Tibial artery (tissue), 4 donors: ENCODE measurements at regions not wholly inside any gene's neighbourhood (a gene's known extent, or its start where the extent isn't known, plus 50 kb on each side); places are given as distances from the start of the nearest gene placed in this dataset.

Experiments
- DNase-seq, 2 donors: peaks; one replicate each; pipeline ENCODE4 v3.0.0-alpha.2; 2019
- H3K27ac ChIP-seq, 2 donors: fragments of 200-600 bp; sonication (generic) in 1 of 2; 1 replicate in 1 of 2; 2 replicates in 1 of 2; pipeline ENCODE4 v1.5.1; 2018 to 2019; ENCODE audit warnings: mild to moderate bottlenecking in 1 of 2
- H3K27me3 ChIP-seq, 2 donors: fragments of 200-600 bp; sonication (generic) in 1 of 2; one replicate each; pipeline versions ENCODE4 v1.5.1 to v1.6.0; 2016 to 2019
- H3K36me3 ChIP-seq, 3 donors: fragments of 200-600 bp; sonication (generic) in 2 of 3; one replicate each; pipeline ENCODE4 v1.5.1; 2016 to 2019; ENCODE audit warnings: mild to moderate bottlenecking in 2 of 3
- H3K4me1 ChIP-seq, 4 donors: fragments of 200-600 bp; sonication (generic) in 2 of 4; 1 replicate in 3 of 4; 2 replicates in 1 of 4; pipeline ENCODE4 v1.5.1; 2016 to 2019
- H3K4me3 ChIP-seq, 2 donors: fragments of 200-600 bp; sonication (generic) in 1 of 2; 1 replicate in 1 of 2; 2 replicates in 1 of 2; pipeline ENCODE4 v1.5.1; 2018 to 2019; ENCODE audit warnings: mild to moderate bottlenecking in 2 of 2
- H3K9me3 ChIP-seq, 3 donors: fragments of 200-600 bp; sonication (generic) in 1 of 3; one replicate each; pipeline ENCODE4 v1.5.1; 2016 to 2019
- intact Hi-C: fragments of 100-400 bp; cut with DNase I; formaldehyde crosslinking; loops from one replicate; pipeline ENCODE4 v1.15.0; 2023; ENCODE audit warnings: low total_unique reads
- TF ChIP-seq, protein P1 (sequence below), 2 experiments: fragments of 200-600 bp in 1 of 2; fragments of 450-650 bp in 1 of 2; IDR thresholded peaks; one replicate each; pipeline ENCODE4 v1.5.1; 2017 to 2019; ENCODE audit warnings: antibody characterized with exemption in 2 of 2, mild to moderate bottlenecking in 1 of 2, moderate library complexity in 1 of 2

DNA sequence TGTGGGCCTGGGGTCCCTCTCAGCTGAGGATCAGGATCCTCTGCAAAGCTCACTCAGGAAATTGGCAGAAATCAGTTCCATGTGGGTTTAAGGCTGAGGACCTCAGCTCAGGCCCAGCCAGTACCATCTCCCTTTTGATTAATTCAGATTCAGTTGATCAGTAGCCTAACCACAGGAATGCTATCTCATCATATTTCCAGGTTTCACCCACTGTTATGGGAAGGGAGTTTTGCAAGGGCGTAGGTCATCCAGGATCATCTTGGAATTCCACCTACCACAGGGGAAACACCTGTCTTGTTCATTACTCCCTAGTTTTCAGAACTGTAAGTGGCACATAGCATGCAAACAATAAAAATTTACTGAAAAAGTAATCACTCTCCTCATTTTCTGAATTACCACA, 399.5 kb upstream of the CNTN3 start:
- DNase-seq, result no peak
- H3K4me1 ChIP-seq, result no peaks in the 10 kb centered on the region
- H3K27ac ChIP-seq, result no peak overlapping the region
- intact Hi-C loops, result no loop called here
- H3K9me3 ChIP-seq, result no peaks in the 10 kb centered on the region
- H3K4me3 ChIP-seq, result no peak overlapping the region
- H3K27me3 ChIP-seq, result no peaks in the 10 kb centered on the region
- TF ChIP-seq, protein P1, sequence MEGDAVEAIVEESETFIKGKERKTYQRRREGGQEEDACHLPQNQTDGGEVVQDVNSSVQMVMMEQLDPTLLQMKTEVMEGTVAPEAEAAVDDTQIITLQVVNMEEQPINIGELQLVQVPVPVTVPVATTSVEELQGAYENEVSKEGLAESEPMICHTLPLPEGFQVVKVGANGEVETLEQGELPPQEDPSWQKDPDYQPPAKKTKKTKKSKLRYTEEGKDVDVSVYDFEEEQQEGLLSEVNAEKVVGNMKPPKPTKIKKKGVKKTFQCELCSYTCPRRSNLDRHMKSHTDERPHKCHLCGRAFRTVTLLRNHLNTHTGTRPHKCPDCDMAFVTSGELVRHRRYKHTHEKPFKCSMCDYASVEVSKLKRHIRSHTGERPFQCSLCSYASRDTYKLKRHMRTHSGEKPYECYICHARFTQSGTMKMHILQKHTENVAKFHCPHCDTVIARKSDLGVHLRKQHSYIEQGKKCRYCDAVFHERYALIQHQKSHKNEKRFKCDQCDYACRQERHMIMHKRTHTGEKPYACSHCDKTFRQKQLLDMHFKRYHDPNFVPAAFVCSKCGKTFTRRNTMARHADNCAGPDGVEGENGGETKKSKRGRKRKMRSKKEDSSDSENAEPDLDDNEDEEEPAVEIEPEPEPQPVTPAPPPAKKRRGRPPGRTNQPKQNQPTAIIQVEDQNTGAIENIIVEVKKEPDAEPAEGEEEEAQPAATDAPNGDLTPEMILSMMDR (IDR thresholded peaks at IDR 0.05), result no peak
- no peaks in the 10 kb centered on the region for H3K36me3 ChIP-seq

DNA sequence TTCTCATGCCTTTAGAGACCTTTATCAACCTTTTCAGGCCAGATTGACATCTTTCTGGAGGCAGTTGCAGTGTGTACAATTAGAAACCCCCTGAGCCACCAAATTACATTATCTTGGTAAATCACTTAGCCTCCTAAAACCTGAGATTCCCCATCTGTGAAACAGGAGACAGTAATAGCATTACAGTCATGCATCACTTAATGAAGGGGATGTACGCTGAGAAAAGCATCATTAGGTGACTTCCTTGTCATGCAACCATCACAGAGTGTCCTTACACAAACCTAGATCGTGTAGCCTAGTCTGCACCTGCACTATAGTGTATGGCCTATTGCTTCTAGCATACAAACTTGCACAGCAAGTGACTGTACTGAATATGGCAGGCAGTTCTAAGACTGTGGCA, 400.8 kb upstream of the CNTN3 start:
- Histone ChIP-seq H3K4me3 (no peak overlapping the region), H3K27ac (no peak overlapping the region), H3K36me3 (no peaks in the 10 kb centered on the region), H3K9me3 (no peaks in the 10 kb centered on the region), H3K27me3 (no peaks in the 10 kb centered on the region), H3K4me1 (no peaks in the 10 kb centered on the region)
- intact Hi-C loops, result no loop called here
- no peak for DNase-seq
- TF ChIP-seq, protein P1 (IDR thresholded peaks at IDR 0.05), result no peak

DNA sequence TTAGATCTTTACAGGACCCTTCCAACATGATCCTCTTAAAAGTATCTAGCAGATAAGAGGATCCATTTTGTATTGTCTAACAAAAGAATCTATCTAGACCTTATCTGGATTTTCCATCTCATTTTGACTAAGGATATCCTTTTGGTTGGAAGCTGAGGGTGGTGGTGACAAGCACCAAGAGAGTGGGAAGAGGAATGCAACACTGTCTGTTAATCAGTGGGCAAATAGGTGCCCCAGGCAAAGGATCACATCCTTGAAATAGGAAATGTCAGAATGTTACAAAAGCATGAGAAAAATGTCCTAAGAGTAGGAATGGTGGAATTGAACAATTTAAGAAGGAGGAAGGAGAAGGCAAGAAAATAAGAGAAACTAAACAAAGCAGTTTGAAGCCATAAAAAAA, 420.7 kb upstream of the CNTN3 start:
- no peaks in the 10 kb centered on the region for H3K4me1 ChIP-seq
- intact Hi-C loops, result no loop called here

GRCh38 chr3:75042941-75043340, 428.5 kb upstream of the CNTN3 start:
- Histone ChIP-seq H3K4me3 (no peak overlapping the region), H3K9me3 (peaks cover 0 to 10% (median 6%) of the 10 kb centered on the region in 3 donors), H3K27ac (no peak overlapping the region), H3K27me3 (no peaks in the 10 kb centered on the region), H3K36me3 (no peaks in the 10 kb centered on the region), H3K4me1 (no peaks in the 10 kb centered on the region)
- TF ChIP-seq, protein P1 (IDR thresholded peaks at IDR 0.05), result no peak
- intact Hi-C loops, result no loop called here
- no peak for DNase-seq

More for the DNA sequence above, 420.7 kb upstream of the CNTN3 start:
- no peak for DNase-seq
- TF ChIP-seq, protein P1 (IDR thresholded peaks at IDR 0.05), result no peak
- H3K27me3 ChIP-seq, result no peaks in the 10 kb centered on the region
- no peaks in the 10 kb centered on the region for H3K9me3 ChIP-seq
- no peaks in the 10 kb centered on the region for H3K36me3 ChIP-seq
- H3K27ac ChIP-seq, result no peak overlapping the region
- no peak overlapping the region for H3K4me3 ChIP-seq

DNA sequence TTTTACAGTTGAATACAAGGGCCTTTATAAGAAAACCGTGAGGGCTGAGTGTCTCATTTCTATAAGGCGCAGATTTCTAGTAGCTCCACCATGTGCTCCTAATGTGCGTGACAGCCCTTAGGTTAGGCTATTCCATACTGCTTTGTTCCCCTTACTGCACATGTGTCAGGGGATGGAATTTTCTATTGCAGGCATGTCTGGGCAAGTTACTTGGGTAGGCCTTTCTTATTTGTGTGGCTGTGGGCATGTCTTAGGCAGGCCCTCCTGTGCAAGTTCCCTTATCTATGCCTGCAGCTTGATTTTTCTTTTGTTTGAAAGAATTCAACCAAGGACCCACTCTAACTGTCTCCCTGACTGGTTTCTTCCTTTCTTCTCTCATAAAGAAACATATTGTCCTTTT, 434.2 kb upstream of the CNTN3 start:
- H3K4me3 ChIP-seq, result no peak overlapping the region
- no peaks in the 10 kb centered on the region for H3K36me3 ChIP-seq
- H3K4me1 ChIP-seq, result no peaks in the 10 kb centered on the region
- no peak for DNase-seq
- intact Hi-C loops, result no loop called here
- no peaks in the 10 kb centered on the region for H3K27me3 ChIP-seq
- H3K27ac ChIP-seq, result no peak overlapping the region
- TF ChIP-seq, protein P1 (IDR thresholded peaks at IDR 0.05), result no peak
- peaks cover 0 to 5% (median 0%) of the 10 kb centered on the region in 3 donors for H3K9me3 ChIP-seq

GRCh38 chr3:75049533-75049932, 435.1 kb upstream of the CNTN3 start:
- Histone ChIP-seq H3K9me3 (peaks cover 0 to 5% (median 0%) of the 10 kb centered on the region in 3 donors), H3K4me3 (no peak overlapping the region), H3K27me3 (no peaks in the 10 kb centered on the region), H3K27ac (no peak overlapping the region), H3K4me1 (no peaks in the 10 kb centered on the region), H3K36me3 (no peaks in the 10 kb centered on the region)
- intact Hi-C loops, result no loop called here
- TF ChIP-seq, protein P1 (IDR thresholded peaks at IDR 0.05), result no peak
- DNase-seq, result no peak
